DOHH2 (cell line): ENCODE measurements at regions not wholly inside any gene's neighbourhood (a gene's known extent, or its start where the extent isn't known, plus 50 kb on each side); places are given as distances from the start of the nearest gene placed in this dataset.

Source experiments
- H3F3A ChIP-seq: fragments of 200-600 bp; sonication (generic), shearing (Covaris generic); 2 replicates; pipeline ENCODE4 v1.6.0; 2016; ENCODE audit warnings: antibody characterized with exemption, mild to moderate bottlenecking; ENCODE audit not compliant: control insufficient read depth, insufficient read depth
- H3K27ac ChIP-seq: fragments of 200-600 bp; sonication (generic); 2 replicates; pipeline ENCODE4 v1.5.1; 2014; ENCODE audit warnings: low read depth, mild to moderate bottlenecking, low read length, moderate library complexity
- H3K27me3 ChIP-seq: fragments of 200-600 bp; sonication (generic); 2 replicates; pipeline ENCODE4 v1.6.1; 2014; ENCODE audit warnings: mild to moderate bottlenecking, low read length, mixed read lengths; ENCODE audit not compliant: control insufficient read depth
- H3K36me3 ChIP-seq: fragments of 200-600 bp; sonication (generic); 2 replicates; pipeline ENCODE4 v1.6.1; 2014; ENCODE audit warnings: mild to moderate bottlenecking, low read length, moderate library complexity, mixed read lengths; ENCODE audit not compliant: control insufficient read depth
- H3K4me1 ChIP-seq: fragments of 200-600 bp; sonication (generic); 2 replicates; pipeline ENCODE4 v1.6.1; 2014; ENCODE audit warnings: mild to moderate bottlenecking, low read length, mixed read lengths; ENCODE audit not compliant: control insufficient read depth
- H3K4me2 ChIP-seq: fragments of 200-600 bp; sonication (generic); 2 replicates; pipeline ENCODE4 v1.6.0; 2014; ENCODE audit warnings: mild to moderate bottlenecking, low read length, moderate library complexity
- H3K4me3 ChIP-seq: fragments of 200-600 bp; sonication (generic); 2 replicates; pipeline ENCODE4 v1.5.1; 2014; ENCODE audit warnings: mild to moderate bottlenecking, low read length, mixed read lengths
- H3K79me2 ChIP-seq: fragments of 200-600 bp; sonication (generic); 2 replicates; pipeline ENCODE4 v1.6.1; 2014; ENCODE audit warnings: mild to moderate bottlenecking, low read length, mixed read lengths; ENCODE audit not compliant: control insufficient read depth
- H3K9me2 ChIP-seq: fragments of 200-600 bp; sonication (generic); replicated peaks from 2 replicates; pipeline ENCODE4 v1.6.1; 2014; ENCODE audit warnings: mild to moderate bottlenecking, low read length, mixed read lengths; ENCODE audit not compliant: control insufficient read depth
- H3K9me3 ChIP-seq: fragments of 200-600 bp; sonication (generic); 2 replicates; pipeline ENCODE4 v1.6.1; 2014; ENCODE audit warnings: antibody characterized with exemption, low read length, mixed read lengths; ENCODE audit not compliant: control insufficient read depth, insufficient read depth
- H4K20me1 ChIP-seq: fragments of 200-600 bp; sonication (generic); 2 replicates; pipeline ENCODE4 v1.6.0; 2014; ENCODE audit warnings: low read depth, mild to moderate bottlenecking, antibody characterized with exemption, low read length, moderate library complexity; ENCODE audit not compliant: control insufficient read depth, insufficient read depth
- CTCF ChIP-seq: fragments of 200-600 bp; sonication (generic); IDR thresholded peaks from one replicate; pipeline ENCODE4 v1.5.1; 2014; ENCODE audit warnings: antibody characterized with exemption, mild to moderate bottlenecking, low read depth, low read length; ENCODE audit not compliant: poor library complexity, severe bottlenecking
- EZH2phosphoT487 ChIP-seq: fragments of 200-600 bp; sonication (generic); IDR thresholded peaks from 2 replicates; pipeline ENCODE4 v1.6.1; 2017; ENCODE audit warnings: borderline replicate concordance, mild to moderate bottlenecking, antibody characterized with exemption, low read length, moderate library complexity, mixed read lengths

- no peaks in the 10 kb centered on the region for H3K79me2 ChIP-seq
- no peaks in the 10 kb centered on the region for H3K4me1 ChIP-seq
- H3K9me2 ChIP-seq: no peaks in the 10 kb centered on the region
- no peaks in the 10 kb centered on the region for H3K9me3 ChIP-seq
- H3K4me3 ChIP-seq: no peak overlapping the region
- H3K4me2 ChIP-seq: no peak overlapping the region
- no peaks in the 10 kb centered on the region for H3K27me3 ChIP-seq
- no peak overlapping the region for H3K27ac ChIP-seq
- TF ChIP-seq EZH2phosphoT487 (no peak), CTCF (no peak)
- H3K36me3 ChIP-seq: no peaks in the 10 kb centered on the region
- H4K20me1 ChIP-seq: no peaks in the 10 kb centered on the region
- no peaks in the 10 kb centered on the region for H3F3A ChIP-seq
Measured at GRCh38 chr9:119020730-119021333, 348.4 kb downstream of the BRINP1 start.

GRCh38 chr9:119026120-119026519 is 343.1 kb downstream of the BRINP1 start:
- no peaks in the 10 kb centered on the region for H3K27me3 ChIP-seq
- no peaks in the 10 kb centered on the region for H3K79me2 ChIP-seq
- H4K20me1 ChIP-seq: no peaks in the 10 kb centered on the region
- no peaks in the 10 kb centered on the region for H3K36me3 ChIP-seq
- H3K4me2 ChIP-seq: no peak overlapping the region
- H3K4me1 ChIP-seq: no peaks in the 10 kb centered on the region
- TF ChIP-seq CTCF: no peak
- no peak for TF ChIP-seq EZH2phosphoT487
- no peaks in the 10 kb centered on the region for H3K9me3 ChIP-seq
- no peaks in the 10 kb centered on the region for H3K9me2 ChIP-seq
- H3K4me3 ChIP-seq: no peak overlapping the region
- no peaks in the 10 kb centered on the region for H3F3A ChIP-seq
- no peak overlapping the region for H3K27ac ChIP-seq

GRCh38 chr9:119027901-119028699 is 341.1 kb downstream of the BRINP1 start:
- H3K4me2 ChIP-seq: no peak overlapping the region
- no peaks in the 10 kb centered on the region for H3K36me3 ChIP-seq
- H3K9me3 ChIP-seq: no peaks in the 10 kb centered on the region
- no peaks in the 10 kb centered on the region for H3K9me2 ChIP-seq
- no peak overlapping the region for H3K4me3 ChIP-seq
- H3K27ac ChIP-seq: no peak overlapping the region
- H3K27me3 ChIP-seq: no peaks in the 10 kb centered on the region
- H3F3A ChIP-seq: no peaks in the 10 kb centered on the region
- no peak for TF ChIP-seq CTCF
- no peak for TF ChIP-seq EZH2phosphoT487
- H3K79me2 ChIP-seq: no peaks in the 10 kb centered on the region
- H3K4me1 ChIP-seq: no peaks in the 10 kb centered on the region
- no peaks in the 10 kb centered on the region for H4K20me1 ChIP-seq
